H1 (cell line): ENCODE measurements at regions not wholly inside any gene's neighbourhood (a gene's known extent, or its start where the extent isn't known, plus 50 kb on each side); places are given as distances from the start of the nearest gene placed in this dataset.

ENCODE experiments used
- ASH2L ChIP-seq: fragments of 200-600, 300-600 bp; sonication (generic); IDR thresholded peaks from one replicate; pipeline ENCODE4 v1.7.1; 2017; ENCODE audit warnings: low read length
- EZH2 ChIP-seq: fragments of 200-600 bp; sonication (generic); IDR thresholded peaks from 2 replicates; pipeline ENCODE4 v1.7.1; 2012; ENCODE audit warnings: low read depth, mild to moderate bottlenecking, moderate library complexity, low read length, inconsistent platforms; ENCODE audit not compliant: severe bottlenecking
- SUZ12 ChIP-seq: fragments of 200-600 bp; sonication (generic); IDR thresholded peaks from 2 replicates; pipeline ENCODE4 v1.6.1; 2012; ENCODE audit warnings: mild to moderate bottlenecking, inconsistent platforms, low read length, moderate library complexity, mixed read lengths
- TEAD4 ChIP-seq: IDR thresholded peaks from 2 replicates; pipeline ENCODE4 v1.6.1; 2012; ENCODE audit warnings: low read depth, low read length, inconsistent platforms, mixed read lengths
- TF ChIP-seq, protein P1 (sequence below), 3 experiments: IDR thresholded peaks; 1 replicate in 2 of 3; 2 replicates in 1 of 3; pipeline versions ENCODE4 v1.5.1 to v1.6.1; 2011; ENCODE audit warnings: low read length in 3 of 3, mild to moderate bottlenecking in 3 of 3, inconsistent platforms in 2 of 3, low read depth in 1 of 3, moderate library complexity in 1 of 3; ENCODE audit not compliant: insufficient read depth in 1 of 3; ENCODE audit errors: control extremely low read depth in 1 of 3

DNA sequence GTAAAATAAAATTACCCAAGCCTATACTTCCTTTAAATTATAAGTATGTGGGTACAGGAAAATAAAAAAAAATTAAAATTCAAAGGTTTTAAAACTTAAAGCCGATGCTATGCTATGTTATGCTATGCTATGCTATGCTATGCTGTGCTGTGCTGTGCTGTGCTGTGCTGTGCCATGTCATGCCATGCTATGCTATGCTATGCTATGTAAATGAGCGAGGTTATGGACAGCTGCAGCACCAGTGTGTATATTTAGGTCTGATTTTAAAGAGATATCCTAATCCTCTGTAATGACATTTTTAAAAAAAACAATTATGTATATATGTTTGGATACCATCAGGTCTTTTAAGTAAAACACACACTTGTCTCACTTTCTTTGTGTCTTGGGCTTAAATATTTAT is 1822.0 kb upstream of the SEL1L start:
- TF ChIP-seq, protein P1, sequence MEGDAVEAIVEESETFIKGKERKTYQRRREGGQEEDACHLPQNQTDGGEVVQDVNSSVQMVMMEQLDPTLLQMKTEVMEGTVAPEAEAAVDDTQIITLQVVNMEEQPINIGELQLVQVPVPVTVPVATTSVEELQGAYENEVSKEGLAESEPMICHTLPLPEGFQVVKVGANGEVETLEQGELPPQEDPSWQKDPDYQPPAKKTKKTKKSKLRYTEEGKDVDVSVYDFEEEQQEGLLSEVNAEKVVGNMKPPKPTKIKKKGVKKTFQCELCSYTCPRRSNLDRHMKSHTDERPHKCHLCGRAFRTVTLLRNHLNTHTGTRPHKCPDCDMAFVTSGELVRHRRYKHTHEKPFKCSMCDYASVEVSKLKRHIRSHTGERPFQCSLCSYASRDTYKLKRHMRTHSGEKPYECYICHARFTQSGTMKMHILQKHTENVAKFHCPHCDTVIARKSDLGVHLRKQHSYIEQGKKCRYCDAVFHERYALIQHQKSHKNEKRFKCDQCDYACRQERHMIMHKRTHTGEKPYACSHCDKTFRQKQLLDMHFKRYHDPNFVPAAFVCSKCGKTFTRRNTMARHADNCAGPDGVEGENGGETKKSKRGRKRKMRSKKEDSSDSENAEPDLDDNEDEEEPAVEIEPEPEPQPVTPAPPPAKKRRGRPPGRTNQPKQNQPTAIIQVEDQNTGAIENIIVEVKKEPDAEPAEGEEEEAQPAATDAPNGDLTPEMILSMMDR (IDR thresholded peaks at IDR 0.05; ENCODE audit: control extremely low read depth in 1 of 3, insufficient read depth in 1 of 3, low read depth in 1 of 3, low read length in 3 of 3): no peak
- no peak for TF ChIP-seq EZH2
- no peak for TF ChIP-seq ASH2L
- TF ChIP-seq SUZ12: no peak
- TF ChIP-seq TEAD4: no peak
